ENCODE measurements at regions not wholly inside any gene's neighbourhood (a gene's known extent, or its start where the extent isn't known, plus 50 kb on each side); places are given as distances from the start of the nearest gene placed in this dataset.
"Not testable (repeated sequence)": the region's sequence is repeated elsewhere in the genome, so short reads cannot be mapped to it uniquely, and the experiment has no call there.

- no peaks in the 10 kb centered on the region for H3K27me3 ChIP-seq (ENCODE audit: control insufficient read depth, insufficient read depth, low read length)
- no peak overlapping the region for H3K9ac ChIP-seq (ENCODE audit: low read length in 3 of 3)
- H3K4me3 ChIP-seq (ENCODE audit: low read length in 3 of 3) = no peak overlapping the region
- TF ChIP-seq CTCF (IDR thresholded peaks at IDR 0.05; ENCODE audit: borderline replicate concordance, extremely low read depth, insufficient read depth) = no peak
- intact Hi-C loops (cut with DNase I) = no loop called here
- H3K9me3 ChIP-seq (ENCODE audit: control insufficient read depth in 2 of 3, insufficient read depth in 1 of 3, low read length in 3 of 3) = no peaks in the 10 kb centered on the region
- DNase-seq (no peak), FAIRE-seq (no peak)
- H3K36me3 ChIP-seq (ENCODE audit: control insufficient read depth in 2 of 3, insufficient read depth in 3 of 3, low read length in 3 of 3) = no peaks in the 10 kb centered on the region
- no peaks in the 10 kb centered on the region for H3K4me1 ChIP-seq (ENCODE audit: control insufficient read depth in 2 of 3, insufficient read depth in 2 of 3, low read depth in 1 of 3, low read length in 3 of 3)
- no peak overlapping the region for H3K27ac ChIP-seq (ENCODE audit: low read depth in 2 of 2, low read length in 2 of 2)
Measured at GRCh38 chr1:8153961-8154360, 127.9 kb upstream of the ERRFI1 start.

- H3K4me3 ChIP-seq (ENCODE audit: low read length in 3 of 3) = no peak overlapping the region
- no peaks in the 10 kb centered on the region for H3K4me1 ChIP-seq (ENCODE audit: control insufficient read depth in 2 of 3, insufficient read depth in 2 of 3, low read depth in 1 of 3, low read length in 3 of 3)
- no peak for FAIRE-seq
- H3K36me3 ChIP-seq (ENCODE audit: control insufficient read depth in 2 of 3, insufficient read depth in 3 of 3, low read length in 3 of 3) = no peaks in the 10 kb centered on the region
- no peaks in the 10 kb centered on the region for H3K27me3 ChIP-seq (ENCODE audit: control insufficient read depth, insufficient read depth, low read length)
- TF ChIP-seq CTCF (IDR thresholded peaks at IDR 0.05; ENCODE audit: borderline replicate concordance, extremely low read depth, insufficient read depth) = no peak
- peak overlapping the region in 1 of 2 donors; percentile 37 for H3K27ac ChIP-seq (ENCODE audit: low read depth in 2 of 2, low read length in 2 of 2)
- H3K9me3 ChIP-seq (ENCODE audit: control insufficient read depth in 2 of 3, insufficient read depth in 1 of 3, low read length in 3 of 3) = no peaks in the 10 kb centered on the region
- no peak for DNase-seq
- intact Hi-C loops (cut with DNase I) = no loop called here
- H3K9ac ChIP-seq (ENCODE audit: low read length in 3 of 3) = no peak overlapping the region
Measured at GRCh38 chr1:8152731-8153702, 126.9 kb upstream of the ERRFI1 start.

DNA sequence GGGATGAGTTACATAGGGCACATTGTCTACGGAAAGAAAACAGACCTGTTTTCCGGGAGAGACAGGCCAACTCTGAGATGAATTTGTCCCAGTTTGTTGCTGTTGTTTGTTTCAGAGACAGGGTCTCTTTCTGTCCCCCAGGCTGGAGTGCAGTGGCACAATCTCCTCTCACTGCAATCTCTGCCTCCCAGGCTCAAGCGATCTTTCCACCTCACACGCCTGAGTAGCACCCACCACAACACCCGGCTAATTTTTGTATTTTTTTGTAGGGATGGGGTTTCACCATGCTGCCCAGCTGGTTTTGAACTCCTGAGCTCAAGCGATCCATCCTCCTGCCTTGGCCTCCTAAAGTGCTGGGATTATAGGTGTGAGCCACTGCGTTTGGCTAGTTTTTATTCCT, 125.5 kb upstream of the ERRFI1 start:
- TF ChIP-seq CTCF (IDR thresholded peaks at IDR 0.05; ENCODE audit: borderline replicate concordance, extremely low read depth, insufficient read depth) = no peak
- Histone ChIP-seq H3K36me3 (ENCODE audit: control insufficient read depth in 2 of 3, insufficient read depth in 3 of 3, low read length in 3 of 3) (no peaks in the 10 kb centered on the region), H3K4me1 (ENCODE audit: control insufficient read depth in 2 of 3, insufficient read depth in 2 of 3, low read depth in 1 of 3, low read length in 3 of 3) (no peaks in the 10 kb centered on the region), H3K27me3 (ENCODE audit: control insufficient read depth, insufficient read depth, low read length) (no peaks in the 10 kb centered on the region), H3K9me3 (ENCODE audit: control insufficient read depth in 2 of 3, insufficient read depth in 1 of 3, low read length in 3 of 3) (no peaks in the 10 kb centered on the region), H3K4me3 (ENCODE audit: low read length in 3 of 3) (no peak overlapping the region), H3K27ac (ENCODE audit: low read depth in 2 of 2, low read length in 2 of 2) (no peak overlapping the region), H3K9ac (ENCODE audit: low read length in 3 of 3) (no peak overlapping the region)
- FAIRE-seq (no peak), DNase-seq (no peak)
- intact Hi-C loops (cut with DNase I) = no loop called here

GRCh38 chr1:8149756-8150155, 123.6 kb upstream of the ERRFI1 start:
- FAIRE-seq; intact Hi-C loops (cut with DNase I): not testable (repeated sequence)

More at GRCh38 chr1:8149756-8150155, 123.6 kb upstream of the ERRFI1 start:
- H3K4me1 ChIP-seq (ENCODE audit: control insufficient read depth in 2 of 3, insufficient read depth in 2 of 3, low read depth in 1 of 3, low read length in 3 of 3); H3K4me3 ChIP-seq (ENCODE audit: low read length in 3 of 3); DNase-seq; H3K27me3 ChIP-seq (ENCODE audit: control insufficient read depth, insufficient read depth, low read length); H3K9ac ChIP-seq (ENCODE audit: low read length in 3 of 3); H3K9me3 ChIP-seq (ENCODE audit: control insufficient read depth in 2 of 3, insufficient read depth in 1 of 3, low read length in 3 of 3); H3K27ac ChIP-seq (ENCODE audit: low read depth in 2 of 2, low read length in 2 of 2); H3K36me3 ChIP-seq (ENCODE audit: control insufficient read depth in 2 of 3, insufficient read depth in 3 of 3, low read length in 3 of 3): not testable (repeated sequence)
